Gastrocnemius medialis (tissue), 4 donors: ENCODE measurements at regions not wholly inside any gene's neighbourhood (a gene's known extent, or its start where the extent isn't known, plus 50 kb on each side); places are given as distances from the start of the nearest gene placed in this dataset.

Source experiments
- ATAC-seq, 2 donors: fragments of 150-250 bp; one replicate each; pipeline ENCODE4 v1.9.1; 2016
- DNase-seq, 2 donors: peaks; one replicate each; pipeline ENCODE4 v3.0.0-alpha.2; 2019
- H3K27ac ChIP-seq, 4 donors: fragments of 200-600 bp; sonication (generic); 1 replicate in 1 of 4; 2 replicates in 3 of 4; pipeline ENCODE4 v1.5.1; 2016 to 2018; ENCODE audit warnings: mild to moderate bottlenecking in 2 of 4, moderate library complexity in 1 of 4
- H3K27me3 ChIP-seq, 3 donors: fragments of 200-600 bp; sonication (generic) in 2 of 3; 1 replicate in 1 of 3; 2 replicates in 2 of 3; pipeline versions ENCODE4 v1.5.1 to v1.6.0; 2016 to 2019; ENCODE audit warnings: mild to moderate bottlenecking in 1 of 3, moderate library complexity in 1 of 3
- H3K36me3 ChIP-seq, 2 donors: fragments of 200-600 bp; sonication (generic) in 1 of 2; one replicate each; pipeline ENCODE4 v1.5.1; 2017 to 2018
- H3K4me1 ChIP-seq, 2 donors: fragments of 200-600 bp; sonication (generic) in 1 of 2; one replicate each; pipeline ENCODE4 v1.5.1; 2016 to 2017; ENCODE audit warnings: mild to moderate bottlenecking in 2 of 2
- H3K4me3 ChIP-seq, 4 donors: fragments of 200-600 bp; sonication (generic) in 3 of 4; 1 replicate in 1 of 4; 2 replicates in 3 of 4; pipeline ENCODE4 v1.5.1; 2016 to 2019; ENCODE audit warnings: mild to moderate bottlenecking in 2 of 4
- H3K9me3 ChIP-seq, 3 donors: fragments of 200-600 bp; sonication (generic) in 2 of 3; 1 replicate in 1 of 3; 2 replicates in 2 of 3; pipeline ENCODE4 v1.5.1; 2016 to 2019
- POLR2A ChIP-seq, 2 donors: fragments of 450-650 bp; IDR thresholded peaks; one replicate each; pipeline ENCODE4 v1.6.1; 2017; ENCODE audit warnings: antibody characterized with exemption in 2 of 2, mild to moderate bottlenecking in 2 of 2, moderate library complexity in 2 of 2
- in situ Hi-C, 4 donors: fragments of 200-750 bp; cut with MboI; loops; one replicate each; pipeline versions ENCODE4 v1.15.0 to v1.8.0; 2017; ENCODE audit warnings: low sequenced_read_pairs in 4 of 4
- intact Hi-C: fragments of 100-400 bp; cut with DNase I; formaldehyde crosslinking; loops from one replicate; pipeline ENCODE4 v1.15.1; 2023; ENCODE audit warnings: low total_unique reads
- TF ChIP-seq, protein P1 (sequence below), 5 experiments: fragments of 450-650 bp in 3 of 5; fragments of 200-600 bp in 2 of 5; sonication (generic) in 2 of 5; IDR thresholded peaks in 4 of 5; conservative IDR thresholded peaks in 1 of 5; 1 replicate in 4 of 5; 2 replicates in 1 of 5; pipeline ENCODE4 v1.5.1; 2016 to 2019; ENCODE audit warnings: antibody characterized with exemption in 5 of 5, mild to moderate bottlenecking in 3 of 5, moderate library complexity in 3 of 5

DNA sequence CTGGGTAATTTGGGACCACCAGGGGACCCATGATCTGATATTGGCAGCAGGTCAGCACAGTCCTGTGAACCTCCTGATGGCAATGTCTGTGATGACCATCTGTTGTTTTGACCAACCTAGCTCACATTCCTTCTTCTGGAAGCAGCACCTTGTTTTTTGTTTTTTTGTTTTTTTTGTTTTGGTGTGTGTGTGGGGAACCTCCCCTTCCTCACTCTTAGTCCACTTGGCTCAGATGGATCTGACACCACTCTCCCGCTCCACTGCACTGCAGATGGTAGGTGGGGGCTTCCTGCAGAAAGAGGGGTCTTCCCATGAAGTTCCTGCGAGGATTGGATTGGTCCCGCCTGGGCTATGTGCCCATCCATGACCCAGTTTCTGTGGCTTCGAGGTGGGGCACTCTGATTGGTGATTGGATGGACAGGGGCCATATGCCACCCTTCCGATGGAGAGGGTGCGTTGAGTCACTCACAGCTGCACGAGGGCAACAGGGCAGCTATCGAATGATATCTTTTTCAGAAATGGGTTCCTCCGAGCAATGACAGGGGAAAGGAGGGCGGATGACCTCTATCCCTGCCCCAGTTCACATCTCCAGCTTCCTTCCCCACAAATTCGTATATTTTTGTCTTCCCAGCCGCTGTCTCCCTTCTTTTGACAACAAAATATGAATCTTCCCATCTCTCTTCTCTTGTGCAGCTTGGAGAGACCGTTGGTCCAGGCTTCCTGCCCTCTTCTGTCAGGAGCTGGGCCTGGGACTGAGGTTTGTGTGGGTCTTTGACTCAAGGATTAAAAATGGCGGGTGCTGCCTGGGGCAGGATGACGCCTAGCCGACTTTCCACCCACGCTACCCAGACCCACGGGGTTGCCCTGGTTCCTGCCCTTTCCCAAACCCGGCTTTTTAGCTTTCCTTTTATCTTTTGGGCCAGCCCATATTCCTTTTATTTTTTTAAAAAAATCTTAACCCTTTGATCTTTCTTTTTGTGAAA lies 132.1 kb upstream of the KCNG1 start:
- TF ChIP-seq, protein P1, sequence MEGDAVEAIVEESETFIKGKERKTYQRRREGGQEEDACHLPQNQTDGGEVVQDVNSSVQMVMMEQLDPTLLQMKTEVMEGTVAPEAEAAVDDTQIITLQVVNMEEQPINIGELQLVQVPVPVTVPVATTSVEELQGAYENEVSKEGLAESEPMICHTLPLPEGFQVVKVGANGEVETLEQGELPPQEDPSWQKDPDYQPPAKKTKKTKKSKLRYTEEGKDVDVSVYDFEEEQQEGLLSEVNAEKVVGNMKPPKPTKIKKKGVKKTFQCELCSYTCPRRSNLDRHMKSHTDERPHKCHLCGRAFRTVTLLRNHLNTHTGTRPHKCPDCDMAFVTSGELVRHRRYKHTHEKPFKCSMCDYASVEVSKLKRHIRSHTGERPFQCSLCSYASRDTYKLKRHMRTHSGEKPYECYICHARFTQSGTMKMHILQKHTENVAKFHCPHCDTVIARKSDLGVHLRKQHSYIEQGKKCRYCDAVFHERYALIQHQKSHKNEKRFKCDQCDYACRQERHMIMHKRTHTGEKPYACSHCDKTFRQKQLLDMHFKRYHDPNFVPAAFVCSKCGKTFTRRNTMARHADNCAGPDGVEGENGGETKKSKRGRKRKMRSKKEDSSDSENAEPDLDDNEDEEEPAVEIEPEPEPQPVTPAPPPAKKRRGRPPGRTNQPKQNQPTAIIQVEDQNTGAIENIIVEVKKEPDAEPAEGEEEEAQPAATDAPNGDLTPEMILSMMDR (IDR thresholded peaks at IDR 0.05 in 4 of 5, conservative IDR thresholded peaks at IDR 0.05 in 1 of 5) = no peak
- Histone ChIP-seq H3K4me3 (no peak overlapping the region), H3K27ac (no peak overlapping the region), H3K9me3 (no peaks in the 10 kb centered on the region), H3K4me1 (no peaks in the 10 kb centered on the region), H3K36me3 (no peaks in the 10 kb centered on the region), H3K27me3 (peaks cover 0 to 7% (median 0%) of the 10 kb centered on the region in 3 donors)
- in situ Hi-C loops = no loop called here
- DNase-seq (no peak), ATAC-seq (no peak)
- intact Hi-C loops = no loop called here

DNA sequence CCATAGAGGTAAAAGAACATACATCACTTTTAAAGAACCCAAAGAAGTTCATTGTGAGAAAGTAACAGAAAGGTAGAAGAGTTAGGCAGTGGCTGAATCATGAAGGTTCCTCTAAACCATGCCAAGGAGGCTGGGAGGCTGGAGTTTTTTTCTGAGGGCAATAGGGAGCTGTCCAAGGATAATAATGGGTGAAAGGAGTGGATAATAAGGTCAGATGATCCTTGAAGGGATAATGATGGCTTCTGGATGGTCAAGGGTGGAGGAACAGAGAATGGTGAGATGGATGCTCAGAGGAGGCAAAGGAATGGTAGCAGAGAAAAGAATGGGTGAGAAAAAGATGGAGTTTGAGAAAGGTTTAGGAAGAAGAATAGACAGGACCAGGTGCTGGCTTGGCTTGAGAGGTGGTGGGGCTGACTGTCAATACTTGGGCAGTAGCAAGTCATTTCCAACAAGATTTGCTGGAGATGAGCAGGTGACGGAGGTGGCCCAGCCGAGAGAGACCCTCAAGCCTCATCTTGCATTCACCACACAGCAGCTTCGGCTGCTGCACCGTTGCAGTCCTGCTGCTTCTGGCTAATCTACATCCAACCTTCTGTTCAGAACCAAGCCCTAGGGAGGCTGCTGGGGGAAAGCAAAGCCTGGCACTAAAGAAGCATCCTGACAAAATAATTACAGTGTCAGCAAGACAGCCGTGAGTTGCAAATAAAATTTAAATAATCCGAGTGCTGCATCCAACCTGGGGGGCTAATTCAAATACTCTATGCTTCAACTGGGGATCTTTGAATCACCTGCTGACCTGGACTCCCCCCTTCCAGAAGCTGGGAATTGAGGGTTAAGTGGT lies 131.2 kb upstream of the KCNG1 start:
- TF ChIP-seq POLR2A (IDR thresholded peaks at IDR 0.05) = no peak
- TF ChIP-seq, protein P1 (IDR thresholded peaks at IDR 0.05 in 4 of 5, conservative IDR thresholded peaks at IDR 0.05 in 1 of 5) = no peak
- in situ Hi-C loops = no loop called here
- no peak for ATAC-seq

DNA sequence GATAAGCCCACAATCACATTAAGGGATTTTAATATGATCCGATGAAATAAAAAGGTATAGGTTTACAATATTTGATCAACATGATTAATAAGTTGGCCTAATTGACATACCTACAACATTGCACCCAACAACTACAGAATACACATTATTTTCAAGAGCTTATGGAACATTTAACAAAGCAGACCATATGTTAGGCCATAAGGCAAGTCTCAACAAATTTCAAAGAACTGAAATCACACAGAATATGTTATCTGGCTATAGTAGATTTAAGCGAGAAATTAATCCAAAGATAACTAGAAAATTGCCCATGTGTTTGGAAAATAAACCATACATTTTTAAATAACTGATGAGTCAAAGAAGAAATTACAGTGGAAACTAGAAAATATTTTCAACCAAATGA lies 126.0 kb upstream of the KCNG1 start:
- in situ Hi-C loops = no loop called here
- peaks cover 0 to 3% (median 3%) of the 10 kb centered on the region in 3 donors for H3K27me3 ChIP-seq

More for the DNA sequence above, 131.2 kb upstream of the KCNG1 start:
- H3K27ac ChIP-seq = no peak overlapping the region
- intact Hi-C loops = no loop called here
- no peak overlapping the region for H3K4me3 ChIP-seq
- H3K9me3 ChIP-seq = no peaks in the 10 kb centered on the region
- no peaks in the 10 kb centered on the region for H3K4me1 ChIP-seq
- no peaks in the 10 kb centered on the region for H3K36me3 ChIP-seq
- no peak for DNase-seq
- peaks cover 0 to 7% (median 0%) of the 10 kb centered on the region in 3 donors for H3K27me3 ChIP-seq

DNA sequence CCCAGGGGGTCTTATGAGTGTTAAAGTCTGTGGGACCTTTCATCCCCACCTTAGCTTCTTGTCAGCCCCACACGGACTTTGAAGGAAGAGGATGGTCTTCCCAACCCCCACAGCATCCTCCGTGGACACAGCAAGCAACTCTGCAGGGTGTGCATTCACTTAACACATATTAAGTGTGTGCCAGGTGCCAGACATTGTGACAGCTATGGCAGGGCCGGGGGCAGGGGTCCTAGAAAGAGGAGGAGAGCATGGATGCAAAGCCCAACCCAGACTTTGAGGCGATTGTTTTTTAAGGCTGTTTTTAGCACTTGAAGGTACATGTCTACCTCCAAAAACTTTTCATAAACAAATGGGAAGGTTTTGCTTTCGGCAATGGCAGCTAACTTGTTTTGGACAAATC lies 121.6 kb upstream of the KCNG1 start:
- no peaks in the 10 kb centered on the region for H3K36me3 ChIP-seq
- in situ Hi-C loops = no loop called here
- intact Hi-C loops = no loop called here
- H3K4me1 ChIP-seq = no peaks in the 10 kb centered on the region
- H3K4me3 ChIP-seq = no peak overlapping the region
- no peaks in the 10 kb centered on the region for H3K9me3 ChIP-seq
- peaks cover 0 to 7% (median 0%) of the 10 kb centered on the region in 3 donors for H3K27me3 ChIP-seq
- no peak for ATAC-seq
- DNase-seq = no peak
- TF ChIP-seq POLR2A (IDR thresholded peaks at IDR 0.05) = no peak
- TF ChIP-seq, protein P1 (IDR thresholded peaks at IDR 0.05 in 4 of 5, conservative IDR thresholded peaks at IDR 0.05 in 1 of 5) = no peak
- H3K27ac ChIP-seq = no peak overlapping the region

More for the DNA sequence above, 126.0 kb upstream of the KCNG1 start:
- intact Hi-C loops = no loop called here
- Histone ChIP-seq H3K27ac (no peak overlapping the region), H3K4me3 (no peak overlapping the region), H3K4me1 (no peaks in the 10 kb centered on the region), H3K36me3 (no peaks in the 10 kb centered on the region), H3K9me3 (no peaks in the 10 kb centered on the region)
- ATAC-seq = no peak
- no peak for TF ChIP-seq POLR2A (IDR thresholded peaks at IDR 0.05)
- TF ChIP-seq, protein P1 (IDR thresholded peaks at IDR 0.05 in 4 of 5, conservative IDR thresholded peaks at IDR 0.05 in 1 of 5) = no peak
- DNase-seq = no peak
